IMR-90 (cell line): ENCODE measurements at regions not wholly inside any gene's neighbourhood (a gene's known extent, or its start where the extent isn't known, plus 50 kb on each side); places are given as distances from the start of the nearest gene placed in this dataset.

Experiments
- ATAC-seq: fragments of 200-7000 bp; cut with Tn5 transposase; 2 replicates; pipeline ENCODE4 v1.9.1; 2020; ENCODE audit warnings: low read depth, mild to moderate bottlenecking, moderate library complexity
- BruUV-seq: library from RNA; stranded (reverse); fragments of 400-500 nt; replicated peaks from 2 replicates; lab custom pipeline; 2021; lab: Mats Ljungman, UMichigan
- CTCF ChIA-PET: fragments of 300-600 bp; formaldehyde crosslinking; extraction: SDS; loops from one replicate; lab custom pipeline; 2021; ENCODE audit warnings: antibody characterized with exemption; lab: Yijun Ruan, JAX
- POLR2A ChIA-PET: fragments of 300-600 bp; sonication (Branson Sonifier 250); formaldehyde crosslinking; loops from one replicate; lab custom pipeline; 2022; ENCODE audit warnings: antibody characterized with exemption; ENCODE audit not compliant: unreplicated experiment; lab: Charles Lee
- DNase-seq: peaks from one replicate; pipeline ENCODE4 v3.0.0; 2013
- H2AFZ ChIP-seq: replicated peaks from 2 replicates; pipeline ENCODE3; 2013; ENCODE audit warnings: low read length, mild to moderate bottlenecking; ENCODE audit not compliant: poor library complexity
- H2AK5ac ChIP-seq: 2 replicates; pipeline ENCODE4 v1.6.1; 2013; ENCODE audit warnings: low read depth, low read length, inconsistent platforms
- H2AK9ac ChIP-seq: replicated peaks from 2 replicates; pipeline ENCODE3; 2013; ENCODE audit warnings: mild to moderate bottlenecking, low read depth, low read length, moderate library complexity; ENCODE audit not compliant: poor library complexity
- H2BK120ac ChIP-seq: 2 replicates; pipeline ENCODE4 v1.6.1; 2013; ENCODE audit warnings: low read depth, low read length, inconsistent platforms
- H2BK15ac ChIP-seq: 3 replicates; pipeline ENCODE4 v1.6.1; 2013; ENCODE audit warnings: low read depth, low read length, inconsistent platforms
- H2BK20ac ChIP-seq: 2 replicates; pipeline ENCODE4 v1.6.1; 2013; ENCODE audit warnings: low read depth, mild to moderate bottlenecking, inconsistent platforms, low read length, moderate library complexity
- H2BK5ac ChIP-seq: 2 replicates; pipeline ENCODE4 v1.6.1; 2013; ENCODE audit warnings: mild to moderate bottlenecking, low read depth, low read length, inconsistent platforms; ENCODE audit not compliant: poor library complexity, severe bottlenecking
- H3K14ac ChIP-seq: replicated peaks from 2 replicates; pipeline ENCODE4 v1.6.1; 2013; ENCODE audit warnings: low read depth, low read length, inconsistent platforms
- H3K18ac ChIP-seq: 2 replicates; pipeline ENCODE4 v1.6.1; 2013; ENCODE audit warnings: low read depth, low read length, control low read depth
- H3K23ac ChIP-seq: 2 replicates; pipeline ENCODE4 v1.6.1; 2013; ENCODE audit warnings: low read depth, low read length, inconsistent platforms
- H3K27ac ChIP-seq: 2 replicates; pipeline ENCODE4 v1.5.1; 2013; ENCODE audit warnings: mild to moderate bottlenecking, control low read depth, low read length; ENCODE audit not compliant: insufficient read depth
- H3K27me3 ChIP-seq: 2 replicates; pipeline ENCODE4 v1.6.1; 2013; ENCODE audit warnings: low read length; ENCODE audit not compliant: control insufficient read depth, insufficient read depth
- H3K36me3 ChIP-seq: 2 replicates; pipeline ENCODE4 v1.6.1; 2013; ENCODE audit warnings: low read length, mixed read lengths; ENCODE audit not compliant: control insufficient read depth, insufficient read depth
- H3K4ac ChIP-seq: 2 replicates; pipeline ENCODE4 v1.6.1; 2013; ENCODE audit warnings: low read depth, low read length, inconsistent platforms
- H3K4me1 ChIP-seq: 2 replicates; pipeline ENCODE4 v1.6.1; 2013; ENCODE audit warnings: low read length, mixed read lengths; ENCODE audit not compliant: control insufficient read depth, insufficient read depth
- H3K4me2 ChIP-seq: 2 replicates; pipeline ENCODE4 v1.6.1; 2013; ENCODE audit warnings: low read depth, mild to moderate bottlenecking, control low read depth, low read length, moderate library complexity
- H3K4me3 ChIP-seq: 2 replicates; pipeline ENCODE4 v1.5.1; 2013; ENCODE audit warnings: low read depth, mild to moderate bottlenecking, control low read depth, low read length, moderate library complexity; ENCODE audit not compliant: insufficient read depth
- H3K56ac ChIP-seq: 2 replicates; pipeline ENCODE4 v1.6.1; 2013; ENCODE audit warnings: low read length, inconsistent platforms; ENCODE audit not compliant: insufficient read depth; ENCODE audit errors: extremely low read depth
- H3K79me1 ChIP-seq, 2 experiments: 2 replicates each; pipeline ENCODE4 v1.6.1; 2013; ENCODE audit warnings: low read length in 2 of 2, inconsistent platforms in 1 of 2, low read depth in 1 of 2
- H3K9ac ChIP-seq: 2 replicates; pipeline ENCODE4 v1.6.1; 2013; ENCODE audit warnings: low read depth, low read length, control low read depth
- H3K9me1 ChIP-seq: 2 replicates; pipeline ENCODE4 v1.6.1; 2013; ENCODE audit warnings: low read length, inconsistent platforms; ENCODE audit not compliant: insufficient read depth
- H3K9me3 ChIP-seq: 2 replicates; pipeline ENCODE4 v1.6.1; 2013; ENCODE audit warnings: low read length; ENCODE audit not compliant: control insufficient read depth, insufficient read depth
- H4K20me1 ChIP-seq: 2 replicates; pipeline ENCODE4 v1.6.1; 2013; ENCODE audit warnings: low read length, inconsistent platforms; ENCODE audit not compliant: insufficient read depth
- H4K5ac ChIP-seq: 2 replicates; pipeline ENCODE4 v1.6.1; 2013; ENCODE audit warnings: mild to moderate bottlenecking, low read depth, low read length, control low read depth
- H4K8ac ChIP-seq, 2 experiments: 2 replicates each; pipeline ENCODE4 v1.6.1; 2013; ENCODE audit warnings: low read depth in 2 of 2, low read length in 2 of 2, control low read depth in 1 of 2, inconsistent platforms in 1 of 2
- H4K91ac ChIP-seq: 2 replicates; pipeline ENCODE4 v1.6.1; 2013; ENCODE audit warnings: low read depth, low read length, inconsistent platforms; ENCODE audit not compliant: insufficient read depth
- CEBPB ChIP-seq: IDR thresholded peaks from 2 replicates; pipeline ENCODE4 v1.6.1; 2012; ENCODE audit warnings: low read depth, low read length, improper control_type of control experiment
- CHD1 ChIP-seq: IDR thresholded peaks from 2 replicates; pipeline ENCODE4 v1.6.1; 2012; ENCODE audit warnings: low read depth, low read length, improper control_type of control experiment
- CTCF ChIP-seq: conservative IDR thresholded peaks from 2 replicates; pipeline ENCODE4 v1.5.1; 2012; ENCODE audit warnings: mild to moderate bottlenecking, low read depth, low read length, improper control_type of control experiment
- WGBS, 2 experiments: methylation state at CpG; one replicate each; pipeline versions ENCODE4 v1.1.5 to v1.1.7; 2013; ENCODE audit warnings: missing lambda C conversion rate in 2 of 2; ENCODE audit not compliant: insufficient read length in 1 of 2; ENCODE audit errors: extremely low coverage in 2 of 2; 5-methylcytosine and 5-hydroxymethylcytosine counted together
- dilution Hi-C: fragments of 300-500 bp; cut with HindIII; formaldehyde crosslinking; loops from one replicate; pipeline ENCODE4 v1.14.3; 2018; ENCODE audit warnings: low sequenced_read_pairs; ENCODE audit not compliant: unreplicated experiment
- in situ Hi-C: fragments of 300-500 bp; cut with MboI; formaldehyde crosslinking; loops from 3 replicates; pipeline ENCODE4 v1.14.3; 2019; ENCODE audit warnings: low sequenced_read_pairs, inconsistent platforms, mixed read lengths
- intact Hi-C: fragments of 100-400 bp; cut with micrococcal nuclease; formaldehyde crosslinking; loops from 2 replicates; pipeline ENCODE4 v1.10.0; 2022

DNA sequence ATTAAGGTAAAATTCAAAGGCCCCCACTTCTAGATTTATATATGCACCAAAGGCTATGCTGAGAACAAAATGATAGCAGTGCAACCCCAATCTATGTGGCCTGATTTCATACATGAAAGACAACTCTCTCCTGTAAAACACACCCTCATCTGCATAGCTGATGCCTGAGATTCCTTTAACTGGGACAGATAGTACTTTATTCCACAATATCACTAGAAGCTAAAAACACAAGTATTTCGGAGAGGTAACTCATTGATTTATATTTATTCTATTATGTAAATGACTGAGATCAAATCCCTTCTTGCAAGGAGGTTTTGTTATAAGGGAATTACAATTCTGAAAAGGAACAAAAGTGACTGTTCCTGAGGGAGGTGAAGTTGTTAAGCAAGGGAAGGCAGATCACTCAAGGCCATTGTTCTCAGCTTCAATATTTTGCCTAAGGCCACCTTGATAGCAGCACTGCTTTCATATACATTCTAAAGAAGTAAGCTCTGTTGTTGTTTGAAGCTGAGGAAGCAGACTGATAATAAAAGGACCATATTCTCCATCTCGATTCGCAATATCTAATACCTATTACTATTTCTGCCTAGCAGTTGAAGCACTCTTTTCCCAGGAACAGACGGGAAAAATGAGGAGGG, 471.0 kb upstream of the CDH7 start:
- CTCF ChIA-PET: no interaction called here
- intact Hi-C loops: no loop called here

More for the DNA sequence above, 471.0 kb upstream of the CDH7 start:
- Histone ChIP-seq H2BK120ac (no peak overlapping the region), H3K9me1 (no peaks in the 10 kb centered on the region), H3K9ac (no peak overlapping the region), H2BK15ac (no peak overlapping the region), H3K18ac (no peak overlapping the region), H3K79me1 (no peaks in the 10 kb centered on the region), H2BK5ac (no peak overlapping the region), H3K56ac (no peak overlapping the region), H4K5ac (no peak overlapping the region), H3K36me3 (no peaks in the 10 kb centered on the region), H3K9me3 (peaks cover 9% of the 10 kb centered on the region), H3K23ac (no peak overlapping the region), H4K8ac (no peak overlapping the region), H2BK20ac (no peak overlapping the region), H3K27ac (no peak overlapping the region), H3K4ac (no peak overlapping the region), H3K27me3 (no peaks in the 10 kb centered on the region), H4K91ac (no peak overlapping the region), H2AFZ (no peak overlapping the region), H3K4me2 (no peak overlapping the region), H2AK9ac (no peak overlapping the region), H4K20me1 (no peaks in the 10 kb centered on the region), H3K14ac (no peak overlapping the region), H3K4me3 (no peak overlapping the region), H2AK5ac (no peak overlapping the region), H3K4me1 (no peaks in the 10 kb centered on the region)
- no CpG with 5 or more reads among the region's 4 CpGs for WGBS, 2 experiments
- dilution Hi-C loops (no loop called here), in situ Hi-C loops (no loop called here)
- POLR2A ChIA-PET: no interaction called here
- no TSS peak for BruUV-seq
- DNase-seq: no peak
- ATAC-seq: no peak
- TF ChIP-seq CHD1 (no peak), CEBPB (no peak), CTCF (no peak)
